ENCODE measurements at regions not wholly inside any gene's neighbourhood (a gene's known extent, or its start where the extent isn't known, plus 50 kb on each side); places are given as distances from the start of the nearest gene placed in this dataset.

DNA sequence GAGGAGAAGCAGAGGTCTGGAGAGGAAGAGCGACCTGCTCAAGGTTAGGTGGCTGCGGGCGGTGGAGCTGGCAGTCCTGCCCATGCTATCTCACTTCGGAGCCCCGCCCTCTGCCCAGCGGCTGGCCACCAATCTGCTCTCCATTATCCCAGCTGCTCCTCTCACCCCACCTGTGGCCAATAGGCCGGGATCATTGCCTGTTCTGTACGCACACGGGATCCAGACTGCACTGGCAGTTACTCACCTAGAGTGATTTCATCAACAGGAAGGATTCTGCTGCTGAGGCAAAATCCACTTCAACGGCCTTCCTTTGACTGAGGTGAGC is 100.6 kb downstream of the TLE3 start:
- Histone ChIP-seq H3K4me3 (ENCODE audit: low read length) (no peak overlapping the region), H3K9me3 (replicated peaks; ENCODE audit: insufficient read depth, low read length) (no peaks in the 10 kb centered on the region), H3K27ac (ENCODE audit: low read length) (no peak overlapping the region), H3K27me3 (replicated peaks; ENCODE audit: insufficient read depth, low read length) (no peaks in the 10 kb centered on the region), H3K9ac (ENCODE audit: low read length) (no peak overlapping the region), H3K79me2 (ENCODE audit: low read length) (no peaks in the 10 kb centered on the region), H3K4me2 (ENCODE audit: low read depth, low read length) (no peak overlapping the region), H3K9me2 (replicated peaks; ENCODE audit: insufficient read depth, low read length) (no peaks in the 10 kb centered on the region), H3K4me1 (ENCODE audit: low read length) (no peaks in the 10 kb centered on the region), H3F3A (ENCODE audit: insufficient read depth, low read length) (no peaks in the 10 kb centered on the region), H2AFZ (ENCODE audit: low read length) (no peak overlapping the region), H3K36me3 (replicated peaks; ENCODE audit: insufficient read depth, low read length) (no peaks in the 10 kb centered on the region), H4K20me1 (ENCODE audit: insufficient read depth, low read length) (no peaks in the 10 kb centered on the region)
- no peak for DNase-seq
- TF ChIP-seq EZH2 (optimal IDR thresholded peaks at IDR 0.05; ENCODE audit: low read depth, low read length) (no peak), EZH2phosphoT487 (IDR thresholded peaks at IDR 0.05; ENCODE audit: low read length) (no peak)
- TF ChIP-seq, protein P1, sequence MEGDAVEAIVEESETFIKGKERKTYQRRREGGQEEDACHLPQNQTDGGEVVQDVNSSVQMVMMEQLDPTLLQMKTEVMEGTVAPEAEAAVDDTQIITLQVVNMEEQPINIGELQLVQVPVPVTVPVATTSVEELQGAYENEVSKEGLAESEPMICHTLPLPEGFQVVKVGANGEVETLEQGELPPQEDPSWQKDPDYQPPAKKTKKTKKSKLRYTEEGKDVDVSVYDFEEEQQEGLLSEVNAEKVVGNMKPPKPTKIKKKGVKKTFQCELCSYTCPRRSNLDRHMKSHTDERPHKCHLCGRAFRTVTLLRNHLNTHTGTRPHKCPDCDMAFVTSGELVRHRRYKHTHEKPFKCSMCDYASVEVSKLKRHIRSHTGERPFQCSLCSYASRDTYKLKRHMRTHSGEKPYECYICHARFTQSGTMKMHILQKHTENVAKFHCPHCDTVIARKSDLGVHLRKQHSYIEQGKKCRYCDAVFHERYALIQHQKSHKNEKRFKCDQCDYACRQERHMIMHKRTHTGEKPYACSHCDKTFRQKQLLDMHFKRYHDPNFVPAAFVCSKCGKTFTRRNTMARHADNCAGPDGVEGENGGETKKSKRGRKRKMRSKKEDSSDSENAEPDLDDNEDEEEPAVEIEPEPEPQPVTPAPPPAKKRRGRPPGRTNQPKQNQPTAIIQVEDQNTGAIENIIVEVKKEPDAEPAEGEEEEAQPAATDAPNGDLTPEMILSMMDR (IDR thresholded peaks at IDR 0.05; ENCODE audit: low read length): no peak

Measured in MM.1S (cell line).